ENCODE measurements at regions not wholly inside any gene's neighbourhood (a gene's known extent, or its start where the extent isn't known, plus 50 kb on each side); places are given as distances from the start of the nearest gene placed in this dataset.

DNA sequence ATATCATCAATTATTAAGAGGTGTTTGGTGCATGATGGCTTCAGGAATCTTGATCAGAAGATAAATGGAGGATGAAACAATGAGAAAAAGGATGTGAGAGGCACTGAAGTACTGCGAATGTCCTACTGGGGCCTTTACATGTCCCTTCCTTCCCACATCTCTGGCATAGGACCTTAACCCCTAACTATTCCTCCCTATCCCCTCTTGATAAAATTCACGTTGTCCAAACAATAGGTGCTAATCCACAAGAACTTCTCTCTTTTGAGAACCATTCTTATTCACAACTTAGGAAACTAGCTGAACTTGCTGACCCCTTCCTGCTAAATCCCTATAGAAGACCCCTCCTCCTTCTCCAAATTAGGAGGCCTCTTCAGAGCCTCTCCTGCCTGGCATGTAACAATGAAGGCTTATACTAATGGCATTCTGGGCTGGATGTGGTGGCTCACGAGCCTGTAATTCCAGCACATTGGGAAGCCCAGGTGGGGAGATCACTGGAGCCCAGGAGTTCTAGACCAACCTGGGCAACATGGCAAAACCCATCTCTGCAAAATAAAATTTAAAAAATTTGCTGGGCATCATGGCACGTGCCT, 276.5 kb upstream of the SMARCA2 start:
- Histone ChIP-seq H2AFZ (no peak overlapping the region), H3K4me2 (no peak overlapping the region), H3K4me1 (ENCODE audit: insufficient read depth) (no peaks in the 10 kb centered on the region), H3K36me3 (replicated peaks; ENCODE audit: insufficient read depth, low read depth) (no peaks in the 10 kb centered on the region), H3K9me3 (ENCODE audit: low read depth) (no peaks in the 10 kb centered on the region), H3K79me2 (no peaks in the 10 kb centered on the region), H3K9me2 (replicated peaks; ENCODE audit: insufficient read depth) (no peaks in the 10 kb centered on the region), H3K27me3 (no peaks in the 10 kb centered on the region), H4K20me1 (ENCODE audit: insufficient read depth, poor library complexity, severe bottlenecking) (no peaks in the 10 kb centered on the region), H3K27ac (no peak overlapping the region), H3K4me3 (no peak overlapping the region)
- DNase-seq (ENCODE audit: low spot score), result no peak
- 37% methylated on average over 4 of the region's 4 CpGs for WGBS (ENCODE audit: low lambda C conversion rate, missing lambda C conversion rate)
- TF ChIP-seq EZH2 (IDR thresholded peaks at IDR 0.05; ENCODE audit: borderline replicate concordance) (no peak), EZH2phosphoT487 (IDR thresholded peaks at IDR 0.05; ENCODE audit: low read depth, severe bottlenecking, unreplicated experiment) (no peak)
- TF ChIP-seq, protein P1, sequence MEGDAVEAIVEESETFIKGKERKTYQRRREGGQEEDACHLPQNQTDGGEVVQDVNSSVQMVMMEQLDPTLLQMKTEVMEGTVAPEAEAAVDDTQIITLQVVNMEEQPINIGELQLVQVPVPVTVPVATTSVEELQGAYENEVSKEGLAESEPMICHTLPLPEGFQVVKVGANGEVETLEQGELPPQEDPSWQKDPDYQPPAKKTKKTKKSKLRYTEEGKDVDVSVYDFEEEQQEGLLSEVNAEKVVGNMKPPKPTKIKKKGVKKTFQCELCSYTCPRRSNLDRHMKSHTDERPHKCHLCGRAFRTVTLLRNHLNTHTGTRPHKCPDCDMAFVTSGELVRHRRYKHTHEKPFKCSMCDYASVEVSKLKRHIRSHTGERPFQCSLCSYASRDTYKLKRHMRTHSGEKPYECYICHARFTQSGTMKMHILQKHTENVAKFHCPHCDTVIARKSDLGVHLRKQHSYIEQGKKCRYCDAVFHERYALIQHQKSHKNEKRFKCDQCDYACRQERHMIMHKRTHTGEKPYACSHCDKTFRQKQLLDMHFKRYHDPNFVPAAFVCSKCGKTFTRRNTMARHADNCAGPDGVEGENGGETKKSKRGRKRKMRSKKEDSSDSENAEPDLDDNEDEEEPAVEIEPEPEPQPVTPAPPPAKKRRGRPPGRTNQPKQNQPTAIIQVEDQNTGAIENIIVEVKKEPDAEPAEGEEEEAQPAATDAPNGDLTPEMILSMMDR (IDR thresholded peaks at IDR 0.05; ENCODE audit: poor library complexity), result no peak

- Histone ChIP-seq H3K4me2 (no peak overlapping the region), H3K79me2 (no peaks in the 10 kb centered on the region), H2AFZ (no peak overlapping the region), H3K27me3 (no peaks in the 10 kb centered on the region), H4K20me1 (ENCODE audit: insufficient read depth, poor library complexity, severe bottlenecking) (no peaks in the 10 kb centered on the region), H3K4me1 (ENCODE audit: insufficient read depth) (no peaks in the 10 kb centered on the region), H3K9me2 (replicated peaks; ENCODE audit: insufficient read depth) (no peaks in the 10 kb centered on the region), H3K4me3 (no peak overlapping the region), H3K36me3 (replicated peaks; ENCODE audit: insufficient read depth, low read depth) (no peaks in the 10 kb centered on the region), H3K9me3 (ENCODE audit: low read depth) (no peaks in the 10 kb centered on the region), H3K27ac (no peak overlapping the region)
- DNase-seq (ENCODE audit: low spot score), result no peak
- 66% methylated on average over 7 of the region's 7 CpGs for WGBS (ENCODE audit: low lambda C conversion rate, missing lambda C conversion rate)
- TF ChIP-seq EZH2phosphoT487 (IDR thresholded peaks at IDR 0.05; ENCODE audit: low read depth, severe bottlenecking, unreplicated experiment) (no peak), EZH2 (IDR thresholded peaks at IDR 0.05; ENCODE audit: borderline replicate concordance) (no peak)
- TF ChIP-seq, protein P1 (IDR thresholded peaks at IDR 0.05; ENCODE audit: poor library complexity), result no peak
Observed at GRCh38 chr9:1743121-1743960, 271.8 kb upstream of the SMARCA2 start.

DNA sequence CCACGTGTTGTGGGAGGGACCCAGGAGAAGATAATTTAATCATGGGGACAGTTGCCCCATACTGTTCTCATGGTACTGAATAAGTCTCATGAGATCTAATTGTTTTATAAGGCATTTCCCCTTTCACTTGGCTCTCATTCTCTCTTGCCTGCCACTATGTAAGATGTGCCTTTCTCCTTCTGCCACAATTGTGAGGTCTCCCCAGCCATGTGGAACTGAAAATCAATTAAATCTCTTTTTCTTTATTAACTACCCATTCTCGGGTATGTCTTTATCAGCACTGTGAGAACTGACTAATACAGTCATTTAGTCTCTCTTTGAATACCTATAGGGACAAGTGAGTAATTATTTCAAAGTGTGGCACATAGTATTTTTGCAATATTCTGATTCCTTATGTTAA, 269.2 kb upstream of the SMARCA2 start:
- Histone ChIP-seq H3K9me3 (ENCODE audit: low read depth) (no peaks in the 10 kb centered on the region), H3K4me2 (no peak overlapping the region), H3K79me2 (no peaks in the 10 kb centered on the region), H3K9me2 (replicated peaks; ENCODE audit: insufficient read depth) (no peaks in the 10 kb centered on the region), H3K36me3 (replicated peaks; ENCODE audit: insufficient read depth, low read depth) (no peaks in the 10 kb centered on the region), H4K20me1 (ENCODE audit: insufficient read depth, poor library complexity, severe bottlenecking) (no peaks in the 10 kb centered on the region), H3K27ac (no peak overlapping the region), H3K4me1 (ENCODE audit: insufficient read depth) (no peaks in the 10 kb centered on the region), H3K27me3 (no peaks in the 10 kb centered on the region), H2AFZ (no peak overlapping the region), H3K4me3 (no peak overlapping the region)
- TF ChIP-seq EZH2phosphoT487 (IDR thresholded peaks at IDR 0.05; ENCODE audit: low read depth, severe bottlenecking, unreplicated experiment) (no peak), EZH2 (IDR thresholded peaks at IDR 0.05; ENCODE audit: borderline replicate concordance) (no peak)
- TF ChIP-seq, protein P1 (IDR thresholded peaks at IDR 0.05; ENCODE audit: poor library complexity), result no peak
- DNase-seq (ENCODE audit: low spot score), result no peak
- 37% methylated on average over 2 of the region's 2 CpGs for WGBS (ENCODE audit: low lambda C conversion rate, missing lambda C conversion rate)

Measured in hepatocyte (in vitro differentiated cells).